ENCODE measurements at regions not wholly inside any gene's neighbourhood (a gene's known extent, or its start where the extent isn't known, plus 50 kb on each side); places are given as distances from the start of the nearest gene placed in this dataset.

- TF ChIP-seq CTCF (IDR thresholded peaks at IDR 0.05; ENCODE audit: low read length) (no peak), EZH2 (IDR thresholded peaks at IDR 0.05; ENCODE audit: borderline replicate concordance, low read length) (no peak)
- H3K27ac ChIP-seq (ENCODE audit: low read depth, low read length, poor library complexity, severe bottlenecking): no peak overlapping the region
Observed at GRCh38 chr18:41131050-41131449, 824.0 kb upstream of the PIK3C3 start.

GRCh38 chr18:41128545-41128944, 826.5 kb upstream of the PIK3C3 start:
- H3K4me3 ChIP-seq (ENCODE audit: low read depth, low read length, poor library complexity, severe bottlenecking): no peak overlapping the region
- no peaks in the 10 kb centered on the region for H3K27me3 ChIP-seq (ENCODE audit: insufficient read depth, low read length)
- no peak overlapping the region for H3K9ac ChIP-seq (ENCODE audit: low read length)
- H2AFZ ChIP-seq (ENCODE audit: low read length): no peak overlapping the region
- TF ChIP-seq EZH2 (IDR thresholded peaks at IDR 0.05; ENCODE audit: borderline replicate concordance, low read length) (no peak), CTCF (IDR thresholded peaks at IDR 0.05; ENCODE audit: low read length) (no peak)
- no peaks in the 10 kb centered on the region for H3F3A ChIP-seq (ENCODE audit: insufficient read depth, low read length)
- no peaks in the 10 kb centered on the region for H3K36me3 ChIP-seq (ENCODE audit: insufficient read depth, low read length)
- H3K4me2 ChIP-seq (ENCODE audit: low read length): no peak overlapping the region
- no peaks in the 10 kb centered on the region for H3K9me3 ChIP-seq (ENCODE audit: low read length)
- no peaks in the 10 kb centered on the region for H3K79me2 ChIP-seq (ENCODE audit: insufficient read depth, low read length)
- no peaks in the 10 kb centered on the region for H3K4me1 ChIP-seq (ENCODE audit: insufficient read depth, low read length, severe bottlenecking)
- no peaks in the 10 kb centered on the region for H3K9me2 ChIP-seq (ENCODE audit: low read depth, low read length)
- H4K20me1 ChIP-seq (ENCODE audit: insufficient read depth, low read length): no peaks in the 10 kb centered on the region
- no peak overlapping the region for H3K27ac ChIP-seq (ENCODE audit: low read depth, low read length, poor library complexity, severe bottlenecking)

More at GRCh38 chr18:41131050-41131449, 824.0 kb upstream of the PIK3C3 start:
- Histone ChIP-seq H3K4me2 (ENCODE audit: low read length) (no peak overlapping the region), H4K20me1 (ENCODE audit: insufficient read depth, low read length) (no peaks in the 10 kb centered on the region), H3K9me3 (ENCODE audit: low read length) (no peaks in the 10 kb centered on the region), H3K79me2 (ENCODE audit: insufficient read depth, low read length) (no peaks in the 10 kb centered on the region), H3K4me3 (ENCODE audit: low read depth, low read length, poor library complexity, severe bottlenecking) (no peak overlapping the region), H2AFZ (ENCODE audit: low read length) (no peak overlapping the region), H3K27me3 (ENCODE audit: insufficient read depth, low read length) (no peaks in the 10 kb centered on the region), H3K4me1 (ENCODE audit: insufficient read depth, low read length, severe bottlenecking) (no peaks in the 10 kb centered on the region), H3K9ac (ENCODE audit: low read length) (no peak overlapping the region), H3F3A (ENCODE audit: insufficient read depth, low read length) (no peaks in the 10 kb centered on the region), H3K9me2 (ENCODE audit: low read depth, low read length) (no peaks in the 10 kb centered on the region), H3K36me3 (ENCODE audit: insufficient read depth, low read length) (no peaks in the 10 kb centered on the region)

GRCh38 chr18:41128126-41128525, 826.9 kb upstream of the PIK3C3 start:
- Histone ChIP-seq H3K9me2 (ENCODE audit: low read depth, low read length) (no peaks in the 10 kb centered on the region), H3K27ac (ENCODE audit: low read depth, low read length, poor library complexity, severe bottlenecking) (no peak overlapping the region), H3F3A (ENCODE audit: insufficient read depth, low read length) (no peaks in the 10 kb centered on the region), H2AFZ (ENCODE audit: low read length) (no peak overlapping the region), H3K4me2 (ENCODE audit: low read length) (no peak overlapping the region), H3K79me2 (ENCODE audit: insufficient read depth, low read length) (no peaks in the 10 kb centered on the region), H3K4me1 (ENCODE audit: insufficient read depth, low read length, severe bottlenecking) (no peaks in the 10 kb centered on the region), H3K27me3 (ENCODE audit: insufficient read depth, low read length) (no peaks in the 10 kb centered on the region), H3K9ac (ENCODE audit: low read length) (no peak overlapping the region), H4K20me1 (ENCODE audit: insufficient read depth, low read length) (no peaks in the 10 kb centered on the region), H3K4me3 (ENCODE audit: low read depth, low read length, poor library complexity, severe bottlenecking) (no peak overlapping the region), H3K9me3 (ENCODE audit: low read length) (no peaks in the 10 kb centered on the region), H3K36me3 (ENCODE audit: insufficient read depth, low read length) (no peaks in the 10 kb centered on the region)
- TF ChIP-seq EZH2 (IDR thresholded peaks at IDR 0.05; ENCODE audit: borderline replicate concordance, low read length) (no peak), CTCF (IDR thresholded peaks at IDR 0.05; ENCODE audit: low read length) (no peak)
